ENCODE measurements at regions not wholly inside any gene's neighbourhood (a gene's known extent, or its start where the extent isn't known, plus 50 kb on each side); places are given as distances from the start of the nearest gene placed in this dataset.

DNA sequence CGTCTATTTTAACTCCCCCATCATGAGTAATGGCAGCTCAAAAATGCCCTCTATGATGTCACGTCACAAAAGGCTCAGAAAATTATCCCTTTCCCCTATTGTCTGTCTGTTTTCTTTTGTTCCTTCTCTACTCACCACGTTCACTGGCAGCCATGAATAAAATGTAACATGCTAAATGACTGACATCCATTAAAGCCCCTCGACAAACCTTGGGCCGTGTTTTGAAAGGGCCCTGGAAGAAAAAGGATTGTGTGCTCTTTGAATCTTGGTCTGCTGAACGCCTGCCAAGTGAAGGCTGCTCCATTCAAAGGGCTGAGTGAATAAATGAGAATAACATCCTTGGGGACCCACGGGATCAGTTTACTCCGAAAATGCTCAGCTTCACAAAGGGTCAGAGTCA, 118.7 kb downstream of the RPS12 start:
- no peak for DNase-seq (ENCODE audit: low read depth in 1 of 2, low spot score in 1 of 2)
- Histone ChIP-seq H3K27ac (replicated peaks) (no peak overlapping the region), H3K27me3 (ENCODE audit: insufficient read depth, poor library complexity, severe bottlenecking) (no peaks in the 10 kb centered on the region), H3K4me3 (replicated peaks; ENCODE audit: insufficient read depth, low read length) (no peak overlapping the region)
- TF ChIP-seq POLR2AphosphoS5 (IDR thresholded peaks at IDR 0.05; ENCODE audit: low read depth) (no peak), GABPA (IDR thresholded peaks at IDR 0.05; ENCODE audit: low read depth) (no peak), SPI1 (IDR thresholded peaks at IDR 0.05; ENCODE audit: borderline replicate concordance, low read depth) (no peak)
- TF ChIP-seq, protein P1, sequence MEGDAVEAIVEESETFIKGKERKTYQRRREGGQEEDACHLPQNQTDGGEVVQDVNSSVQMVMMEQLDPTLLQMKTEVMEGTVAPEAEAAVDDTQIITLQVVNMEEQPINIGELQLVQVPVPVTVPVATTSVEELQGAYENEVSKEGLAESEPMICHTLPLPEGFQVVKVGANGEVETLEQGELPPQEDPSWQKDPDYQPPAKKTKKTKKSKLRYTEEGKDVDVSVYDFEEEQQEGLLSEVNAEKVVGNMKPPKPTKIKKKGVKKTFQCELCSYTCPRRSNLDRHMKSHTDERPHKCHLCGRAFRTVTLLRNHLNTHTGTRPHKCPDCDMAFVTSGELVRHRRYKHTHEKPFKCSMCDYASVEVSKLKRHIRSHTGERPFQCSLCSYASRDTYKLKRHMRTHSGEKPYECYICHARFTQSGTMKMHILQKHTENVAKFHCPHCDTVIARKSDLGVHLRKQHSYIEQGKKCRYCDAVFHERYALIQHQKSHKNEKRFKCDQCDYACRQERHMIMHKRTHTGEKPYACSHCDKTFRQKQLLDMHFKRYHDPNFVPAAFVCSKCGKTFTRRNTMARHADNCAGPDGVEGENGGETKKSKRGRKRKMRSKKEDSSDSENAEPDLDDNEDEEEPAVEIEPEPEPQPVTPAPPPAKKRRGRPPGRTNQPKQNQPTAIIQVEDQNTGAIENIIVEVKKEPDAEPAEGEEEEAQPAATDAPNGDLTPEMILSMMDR (IDR thresholded peaks at IDR 0.05; ENCODE audit: insufficient read depth, low read length), result no peak
- TF ChIP-seq, protein P2, sequence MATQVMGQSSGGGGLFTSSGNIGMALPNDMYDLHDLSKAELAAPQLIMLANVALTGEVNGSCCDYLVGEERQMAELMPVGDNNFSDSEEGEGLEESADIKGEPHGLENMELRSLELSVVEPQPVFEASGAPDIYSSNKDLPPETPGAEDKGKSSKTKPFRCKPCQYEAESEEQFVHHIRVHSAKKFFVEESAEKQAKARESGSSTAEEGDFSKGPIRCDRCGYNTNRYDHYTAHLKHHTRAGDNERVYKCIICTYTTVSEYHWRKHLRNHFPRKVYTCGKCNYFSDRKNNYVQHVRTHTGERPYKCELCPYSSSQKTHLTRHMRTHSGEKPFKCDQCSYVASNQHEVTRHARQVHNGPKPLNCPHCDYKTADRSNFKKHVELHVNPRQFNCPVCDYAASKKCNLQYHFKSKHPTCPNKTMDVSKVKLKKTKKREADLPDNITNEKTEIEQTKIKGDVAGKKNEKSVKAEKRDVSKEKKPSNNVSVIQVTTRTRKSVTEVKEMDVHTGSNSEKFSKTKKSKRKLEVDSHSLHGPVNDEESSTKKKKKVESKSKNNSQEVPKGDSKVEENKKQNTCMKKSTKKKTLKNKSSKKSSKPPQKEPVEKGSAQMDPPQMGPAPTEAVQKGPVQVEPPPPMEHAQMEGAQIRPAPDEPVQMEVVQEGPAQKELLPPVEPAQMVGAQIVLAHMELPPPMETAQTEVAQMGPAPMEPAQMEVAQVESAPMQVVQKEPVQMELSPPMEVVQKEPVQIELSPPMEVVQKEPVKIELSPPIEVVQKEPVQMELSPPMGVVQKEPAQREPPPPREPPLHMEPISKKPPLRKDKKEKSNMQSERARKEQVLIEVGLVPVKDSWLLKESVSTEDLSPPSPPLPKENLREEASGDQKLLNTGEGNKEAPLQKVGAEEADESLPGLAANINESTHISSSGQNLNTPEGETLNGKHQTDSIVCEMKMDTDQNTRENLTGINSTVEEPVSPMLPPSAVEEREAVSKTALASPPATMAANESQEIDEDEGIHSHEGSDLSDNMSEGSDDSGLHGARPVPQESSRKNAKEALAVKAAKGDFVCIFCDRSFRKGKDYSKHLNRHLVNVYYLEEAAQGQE (IDR thresholded peaks at IDR 0.05; ENCODE audit: insufficient replicate concordance, low read depth), result no peak

DNA sequence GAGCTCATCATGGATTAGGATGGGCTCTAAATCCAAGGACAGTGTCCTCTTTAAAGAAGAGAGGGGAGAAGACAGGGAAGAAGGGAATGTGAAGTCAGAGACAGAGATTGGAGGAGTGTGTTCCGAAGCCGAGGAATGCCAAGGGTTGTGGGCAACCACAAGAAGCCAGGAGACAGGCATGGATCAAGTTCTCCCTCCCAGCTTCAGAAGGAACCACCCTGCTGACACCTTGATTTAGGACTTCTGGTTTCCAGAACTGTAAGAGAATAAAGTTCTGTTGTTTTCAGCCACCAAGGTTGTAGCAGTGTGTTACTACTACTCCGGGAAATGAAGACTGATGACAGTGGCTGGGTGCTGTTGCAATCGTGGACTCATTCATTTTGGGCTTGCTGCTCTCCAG, 120.1 kb downstream of the RPS12 start:
- Histone ChIP-seq H3K4me3 (replicated peaks; ENCODE audit: insufficient read depth, low read length) (no peak overlapping the region), H3K27me3 (ENCODE audit: insufficient read depth, poor library complexity, severe bottlenecking) (no peaks in the 10 kb centered on the region), H3K27ac (replicated peaks) (no peak overlapping the region)
- TF ChIP-seq, protein P1 (IDR thresholded peaks at IDR 0.05; ENCODE audit: insufficient read depth, low read length), result no peak
- no peak for TF ChIP-seq GABPA (IDR thresholded peaks at IDR 0.05; ENCODE audit: low read depth)
- TF ChIP-seq SPI1 (IDR thresholded peaks at IDR 0.05; ENCODE audit: borderline replicate concordance, low read depth), result no peak
- no peak for TF ChIP-seq POLR2AphosphoS5 (IDR thresholded peaks at IDR 0.05; ENCODE audit: low read depth)
- TF ChIP-seq, protein P2 (IDR thresholded peaks at IDR 0.05; ENCODE audit: insufficient replicate concordance, low read depth), result no peak
- no peak for DNase-seq (ENCODE audit: low read depth in 1 of 2, low spot score in 1 of 2)

DNA sequence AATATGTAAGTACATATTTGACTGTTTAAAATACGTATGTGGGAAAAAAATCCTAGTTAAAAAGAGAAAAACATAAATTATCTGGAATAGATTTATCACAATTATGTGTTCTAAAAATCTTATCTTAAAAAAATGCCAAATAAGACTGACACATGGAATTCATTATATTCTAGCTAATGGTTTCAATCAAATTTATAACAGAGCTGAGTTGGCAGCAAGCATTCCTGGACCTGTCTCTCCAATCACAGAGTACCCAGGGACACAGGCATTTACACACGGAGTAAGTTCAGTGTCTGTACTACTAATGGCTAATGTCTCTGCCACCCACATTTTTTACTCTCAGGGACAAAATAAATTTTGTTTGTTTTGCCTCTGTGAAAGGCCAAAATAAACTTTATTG, 122.3 kb downstream of the RPS12 start:
- Histone ChIP-seq H3K4me3 (replicated peaks; ENCODE audit: insufficient read depth, low read length) (no peak overlapping the region), H3K27ac (replicated peaks) (no peak overlapping the region), H3K27me3 (ENCODE audit: insufficient read depth, poor library complexity, severe bottlenecking) (no peaks in the 10 kb centered on the region)
- no peak for DNase-seq (ENCODE audit: low read depth in 1 of 2, low spot score in 1 of 2)
- TF ChIP-seq, protein P1 (IDR thresholded peaks at IDR 0.05; ENCODE audit: insufficient read depth, low read length), result no peak
- TF ChIP-seq GABPA (IDR thresholded peaks at IDR 0.05; ENCODE audit: low read depth), result no peak
- no peak for TF ChIP-seq POLR2AphosphoS5 (IDR thresholded peaks at IDR 0.05; ENCODE audit: low read depth)
- TF ChIP-seq, protein P2 (IDR thresholded peaks at IDR 0.05; ENCODE audit: insufficient replicate concordance, low read depth), result no peak
- TF ChIP-seq SPI1 (IDR thresholded peaks at IDR 0.05; ENCODE audit: borderline replicate concordance, low read depth), result no peak

Data from HL-60 (cell line).